IPS-15b (cell line): ENCODE measurements at regions not wholly inside any gene's neighbourhood (a gene's known extent, or its start where the extent isn't known, plus 50 kb on each side); places are given as distances from the start of the nearest gene placed in this dataset.
"Not testable (repeated sequence)": the region's sequence is repeated elsewhere in the genome, so short reads cannot be mapped to it uniquely, and the experiment has no call there.

Source experiments
- H3K27me3 ChIP-seq: one replicate; pipeline ENCODE4 v1.6.1; 2013; ENCODE audit warnings: low read length; ENCODE audit not compliant: control insufficient read depth, insufficient read depth
- H3K36me3 ChIP-seq: one replicate; pipeline ENCODE4 v1.6.1; 2013; ENCODE audit warnings: low read length; ENCODE audit not compliant: control insufficient read depth, insufficient read depth
- H3K4me1 ChIP-seq: one replicate; pipeline ENCODE4 v1.6.1; 2013; ENCODE audit warnings: mild to moderate bottlenecking, low read length; ENCODE audit not compliant: control insufficient read depth, insufficient read depth
- H3K4me3 ChIP-seq: one replicate; pipeline ENCODE4 v1.5.1; 2013; ENCODE audit warnings: low read depth, low read length
- H3K9ac ChIP-seq: one replicate; pipeline ENCODE4 v1.6.1; 2013; ENCODE audit warnings: low read depth, mild to moderate bottlenecking, low read length
- H3K9me3 ChIP-seq: one replicate; pipeline ENCODE4 v1.6.1; 2013; ENCODE audit warnings: mild to moderate bottlenecking, low read length; ENCODE audit not compliant: control insufficient read depth, insufficient read depth

- H3K9ac ChIP-seq: no peak overlapping the region
- no peak overlapping the region for H3K4me3 ChIP-seq
- H3K27me3 ChIP-seq: no peaks in the 10 kb centered on the region
- H3K36me3 ChIP-seq: no peaks in the 10 kb centered on the region
- H3K9me3 ChIP-seq: no peaks in the 10 kb centered on the region
- H3K4me1 ChIP-seq: no peaks in the 10 kb centered on the region
Observed at GRCh38 chr2:209097168-209097567, 326.7 kb upstream of the MAP2 start.

- H3K27me3 ChIP-seq: no peaks in the 10 kb centered on the region
- H3K4me1 ChIP-seq: no peaks in the 10 kb centered on the region
- H3K9ac ChIP-seq: no peak overlapping the region
- no peaks in the 10 kb centered on the region for H3K36me3 ChIP-seq
- no peak overlapping the region for H3K4me3 ChIP-seq
- no peaks in the 10 kb centered on the region for H3K9me3 ChIP-seq
Observed at GRCh38 chr2:209102319-209102718, 321.5 kb upstream of the MAP2 start.

GRCh38 chr2:209113026-209113425 is 310.8 kb upstream of the MAP2 start:
- H3K9me3 ChIP-seq: no peaks in the 10 kb centered on the region
- peaks cover 20% of the 10 kb centered on the region for H3K4me1 ChIP-seq
- H3K9ac ChIP-seq: no peak overlapping the region
- no peaks in the 10 kb centered on the region for H3K27me3 ChIP-seq
- H3K4me3 ChIP-seq: no peak overlapping the region
- no peaks in the 10 kb centered on the region for H3K36me3 ChIP-seq

- H3K4me1 ChIP-seq: peaks cover 20% of the 10 kb centered on the region
- H3K27me3 ChIP-seq: no peaks in the 10 kb centered on the region
- H3K9ac ChIP-seq: no peak overlapping the region
- no peaks in the 10 kb centered on the region for H3K9me3 ChIP-seq
- H3K36me3 ChIP-seq: no peaks in the 10 kb centered on the region
- H3K4me3 ChIP-seq: no peak overlapping the region
Observed at GRCh38 chr2:209114588-209115240, 309.1 kb upstream of the MAP2 start.

GRCh38 chr2:209121691-209122090 is 302.2 kb upstream of the MAP2 start:
- Histone ChIP-seq H3K4me1 (no peaks in the 10 kb centered on the region), H3K9ac (no peak overlapping the region), H3K9me3 (no peaks in the 10 kb centered on the region), H3K36me3 (no peaks in the 10 kb centered on the region), H3K4me3 (no peak overlapping the region), H3K27me3 (no peaks in the 10 kb centered on the region)

- no peaks in the 10 kb centered on the region for H3K27me3 ChIP-seq
- H3K4me3 ChIP-seq: no peak overlapping the region
- H3K9me3 ChIP-seq: no peaks in the 10 kb centered on the region
- H3K9ac ChIP-seq: no peak overlapping the region
- H3K4me1 ChIP-seq: no peaks in the 10 kb centered on the region
- no peaks in the 10 kb centered on the region for H3K36me3 ChIP-seq
Observed at GRCh38 chr2:209125291-209125690, 298.6 kb upstream of the MAP2 start.

- Histone ChIP-seq H3K4me1 (peaks cover 15% of the 10 kb centered on the region), H3K4me3 (no peak overlapping the region), H3K27me3 (no peaks in the 10 kb centered on the region), H3K36me3 (no peaks in the 10 kb centered on the region), H3K9me3 (no peaks in the 10 kb centered on the region), H3K9ac (no peak overlapping the region)
Observed at GRCh38 chr2:209138079-209138478, 285.8 kb upstream of the MAP2 start.

- H3K36me3 ChIP-seq: no peaks in the 10 kb centered on the region
- H3K9ac ChIP-seq: no peak overlapping the region
- no peak overlapping the region for H3K4me3 ChIP-seq
- no peaks in the 10 kb centered on the region for H3K27me3 ChIP-seq
- H3K4me1 ChIP-seq: peaks cover 33% of the 10 kb centered on the region
- no peaks in the 10 kb centered on the region for H3K9me3 ChIP-seq
Observed at GRCh38 chr2:209141142-209141541, 282.7 kb upstream of the MAP2 start.

GRCh38 chr2:209141818-209142217 is 282.0 kb upstream of the MAP2 start:
- H3K36me3 ChIP-seq: no peaks in the 10 kb centered on the region
- H3K4me3 ChIP-seq: no peak overlapping the region
- no peaks in the 10 kb centered on the region for H3K27me3 ChIP-seq
- no peaks in the 10 kb centered on the region for H3K9me3 ChIP-seq
- peaks cover 38% of the 10 kb centered on the region for H3K4me1 ChIP-seq
- H3K9ac ChIP-seq: no peak overlapping the region

GRCh38 chr2:209145220-209145691 is 278.6 kb upstream of the MAP2 start:
- H3K4me1 ChIP-seq: peaks cover 29% of the 10 kb centered on the region
- not testable (repeated sequence) for H3K36me3 ChIP-seq, H3K27me3 ChIP-seq, H3K9me3 ChIP-seq, H3K4me3 ChIP-seq, H3K9ac ChIP-seq

GRCh38 chr2:209145941-209146681 is 277.7 kb upstream of the MAP2 start:
- no peak overlapping the region for H3K9ac ChIP-seq
- peaks cover 29% of the 10 kb centered on the region for H3K4me1 ChIP-seq
- no peaks in the 10 kb centered on the region for H3K27me3 ChIP-seq
- H3K4me3 ChIP-seq: no peak overlapping the region
- no peaks in the 10 kb centered on the region for H3K36me3 ChIP-seq
- H3K9me3 ChIP-seq: no peaks in the 10 kb centered on the region

- H3K4me1 ChIP-seq: peaks cover 27% of the 10 kb centered on the region
- no peaks in the 10 kb centered on the region for H3K9me3 ChIP-seq
- H3K27me3 ChIP-seq: no peaks in the 10 kb centered on the region
- no peak overlapping the region for H3K9ac ChIP-seq
- H3K36me3 ChIP-seq: no peaks in the 10 kb centered on the region
- no peak overlapping the region for H3K4me3 ChIP-seq
Observed at GRCh38 chr2:209146682-209147320, 277.0 kb upstream of the MAP2 start.
